HG02571 (cell line): ENCODE measurements at regions not wholly inside any gene's neighbourhood (a gene's known extent, or its start where the extent isn't known, plus 50 kb on each side); places are given as distances from the start of the nearest gene placed in this dataset.
"Not testable (repeated sequence)": the region's sequence is repeated elsewhere in the genome, so short reads cannot be mapped to it uniquely, and the experiment has no call there.

Experiments used
- ATAC-seq: cut with Tn5 transposase; IDR thresholded peaks from one replicate; pipeline ENCODE4 v1.9.1; 2021; ENCODE audit warnings: mild to moderate bottlenecking, moderate library complexity; ENCODE audit not compliant: unreplicated experiment

- no peak for ATAC-seq
Measured at GRCh38 chr9:31740705-31741104, 643.7 kb upstream of the ACO1 start.

- ATAC-seq, result no peak
Measured at GRCh38 chr9:31744589-31744988, 639.9 kb upstream of the ACO1 start.

DNA sequence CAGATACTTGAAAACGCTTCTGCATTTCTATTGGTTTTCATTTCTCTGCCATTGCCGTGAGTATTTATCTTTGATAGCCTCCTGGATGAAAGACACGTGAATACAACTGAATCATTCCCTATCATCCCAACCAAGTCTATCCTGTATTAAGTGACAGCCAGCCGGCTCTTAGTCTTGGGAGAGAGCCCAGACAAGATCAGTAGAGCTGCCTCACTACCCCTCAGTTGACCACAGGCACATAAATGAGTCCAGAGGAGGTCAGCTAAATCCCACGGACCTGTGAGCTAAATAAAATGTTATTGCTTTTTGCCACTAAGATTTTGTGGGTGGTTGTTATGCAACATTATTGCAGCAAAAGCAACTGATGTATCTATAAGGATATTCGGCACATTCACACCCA, 639.0 kb upstream of the ACO1 start:
- no peak for ATAC-seq

DNA sequence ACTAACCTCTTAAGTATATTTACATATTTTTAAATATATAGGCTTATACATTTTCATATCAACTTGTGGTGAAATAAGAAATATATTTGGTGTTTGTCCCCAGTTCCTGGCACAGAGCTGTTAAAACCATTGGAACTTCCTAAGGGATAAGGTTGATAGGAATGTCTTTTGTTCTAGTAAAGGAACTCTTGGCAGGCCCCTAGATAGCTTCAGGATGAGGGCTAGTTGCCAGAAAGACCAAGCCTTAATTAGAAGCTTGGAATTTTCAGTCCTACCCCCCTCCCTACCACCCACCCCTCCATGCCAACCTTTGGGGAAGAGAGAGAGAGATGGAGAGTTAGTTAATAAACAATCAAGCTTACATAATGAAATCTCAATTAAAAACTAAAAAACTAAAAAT, 638.6 kb upstream of the ACO1 start:
- no peak for ATAC-seq

DNA sequence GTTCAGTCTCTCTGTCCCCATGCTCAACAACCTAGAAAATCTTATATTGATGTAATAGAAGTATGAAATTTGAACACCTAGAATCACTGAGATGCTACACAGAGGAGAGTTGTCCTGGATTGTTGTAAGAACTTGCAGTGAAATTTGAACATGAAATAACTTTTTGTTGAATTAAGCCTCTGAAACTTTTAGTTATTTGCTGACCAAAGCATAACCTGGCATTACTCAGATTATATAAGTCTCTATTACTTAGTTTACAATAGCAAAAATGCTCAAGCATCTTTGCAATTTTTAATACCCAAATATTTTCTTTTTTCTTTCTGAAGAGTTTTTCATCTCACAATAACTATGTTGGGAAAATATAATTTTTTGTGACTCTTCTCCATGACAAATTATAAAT, 630.7 kb upstream of the ACO1 start:
- no peak for ATAC-seq

DNA sequence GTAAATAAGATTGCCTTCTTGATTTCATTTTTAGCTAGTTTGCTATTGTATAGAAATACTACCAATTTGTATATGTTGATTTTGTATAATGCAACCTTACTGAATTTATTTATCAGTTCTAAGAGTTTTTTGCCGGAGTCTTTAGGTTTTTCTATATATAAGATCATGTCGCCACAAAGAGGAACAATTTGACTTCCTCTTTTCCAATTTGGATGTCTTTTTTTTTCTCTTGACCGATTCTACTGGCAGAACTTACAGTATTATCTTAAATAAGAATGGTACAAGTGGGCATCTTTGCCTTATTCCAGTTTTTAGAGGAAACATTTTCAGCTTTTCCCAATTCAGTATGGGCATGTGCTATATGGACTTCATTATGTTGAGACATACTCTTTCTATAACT, 624.7 kb upstream of the ACO1 start:
- ATAC-seq, result no peak

- not testable (repeated sequence) for ATAC-seq
Measured at GRCh38 chr9:31774021-31774420, 610.4 kb upstream of the ACO1 start.

GRCh38 chr9:31774571-31774970, 609.9 kb upstream of the ACO1 start:
- no peak for ATAC-seq

- no peak for ATAC-seq
Measured at GRCh38 chr9:31776471-31776870, 608.0 kb upstream of the ACO1 start.

DNA sequence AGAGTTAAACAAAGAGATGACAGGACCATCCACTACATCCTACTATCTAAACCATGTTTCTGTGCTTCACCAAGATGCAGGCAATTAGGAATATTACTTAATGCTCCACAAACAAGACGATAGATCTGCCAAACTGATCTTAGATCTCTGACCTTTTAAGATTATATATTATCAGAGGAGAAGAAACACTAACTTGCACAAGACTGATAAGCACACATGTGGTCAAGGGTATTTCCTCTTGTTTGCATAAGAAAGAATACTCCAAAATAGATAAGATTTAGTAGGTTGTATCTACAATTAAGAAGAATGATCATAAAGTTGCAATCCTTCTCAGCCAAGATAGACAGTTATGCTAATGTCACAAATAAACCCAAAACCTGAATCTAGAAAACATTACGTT, 601.0 kb upstream of the ACO1 start:
- ATAC-seq, result no peak

- ATAC-seq, result no peak
Measured at GRCh38 chr9:31790720-31791119, 593.7 kb upstream of the ACO1 start.

GRCh38 chr9:31799953-31800609, 584.4 kb upstream of the ACO1 start:
- ATAC-seq, result no peak

- ATAC-seq, result no peak
Measured at GRCh38 chr9:31807574-31808256, 576.7 kb upstream of the ACO1 start.

- ATAC-seq, result no peak
Measured at GRCh38 chr9:31808766-31809165, 575.7 kb upstream of the ACO1 start.

DNA sequence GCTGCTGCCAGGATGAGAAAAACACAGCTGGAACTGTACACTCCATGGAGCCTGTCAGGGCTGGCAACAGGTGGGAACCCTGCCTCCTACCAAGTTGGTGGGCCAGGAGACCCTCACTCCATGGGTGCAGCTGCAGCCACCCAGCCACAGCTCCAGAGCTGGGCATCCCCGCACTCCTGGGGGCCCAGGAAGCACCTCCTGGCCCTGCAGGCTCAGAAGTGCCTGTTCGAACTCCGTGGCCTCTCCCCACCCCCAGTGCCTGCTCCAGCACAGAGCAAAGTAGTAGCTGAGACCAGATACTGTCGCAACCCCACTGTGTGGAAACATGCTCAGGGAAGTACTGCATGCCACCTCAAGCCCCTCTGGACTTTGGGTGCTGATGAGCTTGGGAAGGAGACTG, 564.0 kb upstream of the ACO1 start:
- ATAC-seq, result no peak

DNA sequence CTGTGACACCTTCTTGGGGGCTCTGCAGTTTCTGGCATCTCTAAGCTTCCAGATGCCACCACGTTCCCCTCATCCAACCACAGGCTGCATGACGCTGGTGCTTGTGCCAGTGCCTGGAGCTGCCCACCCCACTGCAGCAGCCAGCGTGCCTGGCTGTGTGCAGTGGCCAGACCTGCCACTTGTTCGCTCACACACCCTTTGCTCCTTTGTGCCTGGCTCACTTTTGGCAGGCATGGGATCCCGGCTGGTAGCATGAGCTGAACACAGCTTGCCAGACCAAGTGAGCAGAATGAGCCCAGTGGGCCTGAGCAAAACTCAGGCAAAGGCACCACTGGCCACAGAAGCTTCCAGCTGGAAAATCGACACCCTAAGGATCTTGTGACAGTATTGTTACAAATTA, 562.9 kb upstream of the ACO1 start:
- no peak for ATAC-seq

DNA sequence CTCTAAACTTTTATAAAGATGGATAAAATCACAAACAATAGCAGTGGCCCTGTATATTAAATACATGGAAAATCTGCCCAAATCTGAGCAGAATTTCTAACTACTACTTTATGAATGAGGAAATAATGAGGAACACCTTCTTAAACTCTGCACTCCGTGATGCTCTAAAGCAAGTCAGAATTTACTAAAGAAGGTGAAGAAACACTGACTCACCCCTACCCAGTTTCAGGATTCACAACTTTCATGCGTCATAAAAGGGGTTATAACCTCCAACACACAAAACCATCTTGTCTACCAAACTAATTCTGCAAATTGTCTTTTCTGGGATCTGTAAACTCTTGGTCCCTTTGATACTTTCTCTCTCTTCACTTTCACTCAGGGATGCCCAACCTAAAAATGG, 561.1 kb upstream of the ACO1 start:
- no peak for ATAC-seq

DNA sequence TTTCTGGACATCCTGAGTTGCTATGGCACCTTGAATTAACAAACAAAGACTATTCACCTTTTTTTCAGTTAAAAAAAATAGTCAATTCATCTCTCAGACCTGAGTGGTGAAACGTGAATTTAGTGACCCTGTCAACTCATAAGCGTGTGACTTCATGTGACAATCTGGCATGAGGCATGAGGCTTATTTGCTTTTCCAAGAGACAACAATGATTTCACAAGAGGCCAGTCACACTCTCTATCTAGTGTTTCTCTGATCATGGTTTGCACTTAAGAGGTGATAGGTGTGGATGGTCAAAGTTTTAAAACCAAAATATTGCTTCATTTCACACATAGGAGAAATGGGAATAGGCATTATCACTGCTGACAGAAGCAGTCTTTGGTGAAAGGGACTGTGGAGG, 559.6 kb upstream of the ACO1 start:
- no peak for ATAC-seq

DNA sequence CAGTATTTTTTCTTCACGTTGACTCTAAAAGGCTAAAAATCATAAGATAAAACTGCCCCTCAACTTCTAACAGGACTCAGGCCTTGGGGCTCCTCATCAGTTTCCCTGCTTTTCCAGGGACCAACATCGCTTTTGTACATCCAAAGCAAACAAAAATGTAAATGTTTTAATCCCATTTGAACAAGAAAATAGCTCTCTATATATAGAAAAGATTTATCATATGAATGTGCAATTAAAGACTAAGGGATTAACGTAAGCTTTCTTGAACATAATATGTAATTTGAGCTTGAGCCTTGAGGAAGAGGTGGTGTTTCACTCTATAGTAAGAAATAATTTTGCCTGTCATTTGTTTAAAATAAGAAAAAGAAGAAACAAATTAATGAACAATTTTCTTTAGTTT, 547.2 kb upstream of the ACO1 start:
- ATAC-seq, result no peak

DNA sequence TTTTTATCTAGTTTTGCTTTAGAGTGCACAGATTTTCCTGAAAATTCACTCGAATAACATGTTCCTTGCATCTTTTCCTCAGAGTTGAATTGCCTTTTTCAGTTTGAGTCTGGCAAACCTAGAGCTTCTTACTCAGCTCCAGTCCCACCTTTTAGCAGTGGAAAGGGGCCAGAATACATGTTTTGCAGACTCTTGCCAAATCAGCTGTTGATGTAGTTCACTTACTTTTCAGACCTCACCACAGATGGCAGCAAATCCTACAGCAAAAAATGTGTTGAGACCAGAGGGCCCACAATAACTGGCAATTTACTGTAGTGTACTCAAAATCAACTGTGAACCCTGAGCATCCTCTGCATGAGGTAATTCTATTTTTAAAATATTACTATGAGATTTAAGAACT, 545.2 kb upstream of the ACO1 start:
- ATAC-seq, result no peak

GRCh38 chr9:31840702-31841101, 543.7 kb upstream of the ACO1 start:
- ATAC-seq, result no peak

DNA sequence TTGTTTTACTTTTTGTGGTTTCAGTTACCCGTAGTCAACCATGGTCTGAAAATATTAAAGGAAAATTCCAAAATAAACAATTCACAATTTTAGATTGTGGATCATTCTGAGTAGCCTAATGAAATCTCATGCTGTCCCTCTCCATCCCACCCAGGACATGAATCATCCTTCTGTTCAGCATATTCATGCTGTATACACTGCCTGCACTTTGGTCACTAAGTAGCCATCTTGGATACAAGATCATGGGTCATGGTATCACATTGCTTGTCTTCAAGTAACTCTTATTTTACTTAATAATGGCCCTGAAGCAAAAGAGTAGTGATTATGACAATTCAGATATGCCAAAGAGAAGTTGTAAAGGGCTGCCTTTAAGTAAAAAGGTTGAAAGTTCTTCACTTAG, 536.5 kb upstream of the ACO1 start:
- ATAC-seq, result no peak
